Body of pancreas (tissue), 4 donors: ENCODE measurements at regions not wholly inside any gene's neighbourhood (a gene's known extent, or its start where the extent isn't known, plus 50 kb on each side); places are given as distances from the start of the nearest gene placed in this dataset.

Experiments
- ATAC-seq: fragments of 150-250 bp; one replicate; pipeline ENCODE4 v1.9.1; 2016
- DNase-seq, 4 donors: peaks; one replicate each; pipeline ENCODE4 v3.0.0-alpha.2; 2019
- H3K27ac ChIP-seq, 4 donors: fragments of 200-600 bp; sonication (generic); 1 replicate in 3 of 4; 2 replicates in 1 of 4; pipeline versions ENCODE4 v1.5.1 to v1.6.1; 2016 to 2019; ENCODE audit warnings: mild to moderate bottlenecking in 1 of 4, mixed read lengths in 1 of 4, moderate library complexity in 1 of 4
- H3K27me3 ChIP-seq, 2 donors: fragments of 200-600 bp; sonication (generic); one replicate each; pipeline ENCODE4 v1.6.0; 2016; ENCODE audit warnings: mild to moderate bottlenecking in 1 of 2
- H3K36me3 ChIP-seq, 2 donors: fragments of 200-600 bp; sonication (generic); replicated peaks in 1 of 2; 2 replicates each; pipeline ENCODE4 v1.5.1; 2016; ENCODE audit warnings: low read depth in 2 of 2; ENCODE audit not compliant: insufficient read depth in 1 of 2
- H3K4me1 ChIP-seq: fragments of 200-600 bp; sonication (generic); one replicate; pipeline ENCODE4 v1.6.0; 2016
- H3K4me3 ChIP-seq, 2 donors: fragments of 200-600 bp; sonication (generic); 1 replicate in 1 of 2; 2 replicates in 1 of 2; pipeline ENCODE4 v1.5.1; 2016 to 2019
- H3K9me3 ChIP-seq, 3 donors: fragments of 200-600 bp; sonication (generic); 1 replicate in 2 of 3; 2 replicates in 1 of 3; pipeline ENCODE4 v1.5.1; 2016
- CTCF ChIP-seq, 7 experiments: fragments of 450-650 bp in 4 of 7; fragments of 200-600 bp in 3 of 7; sonication (generic) in 3 of 7; IDR thresholded peaks; one replicate each; pipeline ENCODE4 v1.5.1; 2016 to 2019; ENCODE audit warnings: antibody characterized with exemption in 7 of 7
- POLR2A ChIP-seq, 3 donors: fragments of 450-650 bp; IDR thresholded peaks; one replicate each; pipeline ENCODE4 v1.6.1; 2016; ENCODE audit warnings: antibody characterized with exemption in 3 of 3, mild to moderate bottlenecking in 2 of 3
- WGBS, 2 donors: methylation state at CpG; one replicate each; pipeline ENCODE4 v1.1.5; 2017; 5-methylcytosine and 5-hydroxymethylcytosine counted together
- intact Hi-C: fragments of 100-400 bp; cut with DNase I; formaldehyde crosslinking; loops from one replicate; pipeline ENCODE4 v1.15.1; 2023

DNA sequence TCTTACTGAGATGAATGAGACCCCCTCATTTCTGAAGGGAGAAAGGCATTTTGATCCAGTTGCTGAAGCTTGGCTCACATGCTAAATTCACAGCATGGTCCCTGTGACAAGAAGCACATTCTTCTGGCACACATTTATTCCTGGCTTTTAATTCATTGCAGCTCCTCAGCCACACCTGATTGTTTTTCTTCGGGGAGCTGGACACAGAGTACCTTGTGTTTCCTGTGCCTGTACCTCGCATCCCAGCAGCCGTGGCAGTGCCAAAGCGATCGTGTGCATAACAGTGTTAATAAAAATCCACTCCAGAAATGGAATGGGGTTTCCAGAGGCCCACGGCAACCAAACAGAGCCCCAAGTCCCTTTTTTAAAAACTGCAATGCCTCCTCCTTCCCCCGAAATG is 615.3 kb upstream of the MGMT start:
- H3K36me3 ChIP-seq = no peaks in the 10 kb centered on the region
- no peaks in the 10 kb centered on the region for H3K9me3 ChIP-seq
- H3K27me3 ChIP-seq = no peaks in the 10 kb centered on the region
- H3K4me3 ChIP-seq = no peak overlapping the region
- TF ChIP-seq POLR2A (IDR thresholded peaks at IDR 0.05) (no peak), CTCF (IDR thresholded peaks at IDR 0.05) (no peak)
- ATAC-seq (no peak), DNase-seq (no peak)
- H3K4me1 ChIP-seq = peaks cover 19% of the 10 kb centered on the region
- intact Hi-C loops = no loop called here
- no peak overlapping the region for H3K27ac ChIP-seq
- 33 to 46% methylated on average over 7 of the region's 7 CpGs for WGBS, 2 donors

GRCh38 chr10:128852449-128852848 is 614.6 kb upstream of the MGMT start:
- 90 to 92% methylated on average over 11 of the region's 11 CpGs for WGBS, 2 donors

DNA sequence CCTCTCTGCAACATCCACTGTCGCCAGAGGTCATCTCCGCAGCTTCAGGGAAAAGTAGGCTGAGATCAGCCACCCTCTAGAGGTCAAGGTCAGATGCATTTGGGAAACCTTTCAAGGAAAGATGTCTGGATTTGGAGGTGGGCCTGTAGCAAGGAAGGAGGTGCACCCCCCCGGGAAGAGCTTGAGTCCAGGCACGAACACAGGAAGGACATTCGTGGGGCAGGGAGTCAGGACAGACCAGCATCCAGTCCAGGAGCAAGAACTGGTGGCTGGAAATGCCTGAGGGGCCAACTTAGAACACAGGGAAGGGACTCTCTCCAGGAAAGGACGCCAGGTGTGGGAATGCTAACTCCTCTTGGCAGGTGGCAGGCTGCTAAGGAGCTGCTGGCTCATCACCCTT is 614.1 kb upstream of the MGMT start:
- Histone ChIP-seq H3K27ac (no peak overlapping the region), H3K4me1 (peaks cover 19% of the 10 kb centered on the region), H3K36me3 (no peaks in the 10 kb centered on the region), H3K27me3 (no peaks in the 10 kb centered on the region), H3K4me3 (no peak overlapping the region), H3K9me3 (no peaks in the 10 kb centered on the region)
- DNase-seq (no peak), ATAC-seq (no peak)
- TF ChIP-seq CTCF (IDR thresholded peaks at IDR 0.05) (no peak), POLR2A (IDR thresholded peaks at IDR 0.05) (no peak)
- intact Hi-C loops = no loop called here
- 73 to 85% methylated on average over 6 of the region's 6 CpGs for WGBS, 2 donors

More at GRCh38 chr10:128852449-128852848, 614.6 kb upstream of the MGMT start:
- ATAC-seq (no peak), DNase-seq (no peak)
- no peak for TF ChIP-seq POLR2A (IDR thresholded peaks at IDR 0.05)
- TF ChIP-seq CTCF (IDR thresholded peaks at IDR 0.05) = no peak
- no peak overlapping the region for H3K27ac ChIP-seq
- no peaks in the 10 kb centered on the region for H3K9me3 ChIP-seq
- H3K36me3 ChIP-seq = no peaks in the 10 kb centered on the region
- no peaks in the 10 kb centered on the region for H3K27me3 ChIP-seq
- intact Hi-C loops = no loop called here
- no peak overlapping the region for H3K4me3 ChIP-seq
- H3K4me1 ChIP-seq = peaks cover 19% of the 10 kb centered on the region

DNA sequence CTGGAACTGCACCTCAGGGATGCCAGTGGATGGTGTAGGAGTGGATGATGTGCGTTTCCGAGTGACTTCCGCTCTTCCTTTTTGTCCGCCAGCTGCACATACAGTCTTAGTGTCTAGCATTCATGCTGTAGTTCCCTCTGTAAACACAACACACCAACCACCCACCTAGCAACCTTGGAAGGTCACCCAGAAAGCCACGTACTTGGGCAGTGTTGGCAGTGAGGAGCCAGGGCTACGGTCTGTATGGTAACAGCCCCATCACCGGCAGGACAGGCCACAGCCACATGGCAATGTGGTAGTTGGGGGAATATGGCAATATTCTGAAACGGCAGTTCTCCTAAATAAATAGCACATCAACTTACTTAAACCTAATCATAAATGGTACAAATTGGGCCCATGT is 613.5 kb upstream of the MGMT start:
- Histone ChIP-seq H3K36me3 (no peaks in the 10 kb centered on the region), H3K4me3 (no peak overlapping the region), H3K4me1 (peaks cover 19% of the 10 kb centered on the region), H3K27me3 (no peaks in the 10 kb centered on the region), H3K9me3 (no peaks in the 10 kb centered on the region), H3K27ac (no peak overlapping the region)
- DNase-seq (no peak), ATAC-seq (no peak)
- WGBS, 2 donors = 81 to 87% methylated on average over 8 of the region's 8 CpGs
- TF ChIP-seq CTCF (IDR thresholded peaks at IDR 0.05) (no peak), POLR2A (IDR thresholded peaks at IDR 0.05) (no peak)
- intact Hi-C loops = no loop called here

DNA sequence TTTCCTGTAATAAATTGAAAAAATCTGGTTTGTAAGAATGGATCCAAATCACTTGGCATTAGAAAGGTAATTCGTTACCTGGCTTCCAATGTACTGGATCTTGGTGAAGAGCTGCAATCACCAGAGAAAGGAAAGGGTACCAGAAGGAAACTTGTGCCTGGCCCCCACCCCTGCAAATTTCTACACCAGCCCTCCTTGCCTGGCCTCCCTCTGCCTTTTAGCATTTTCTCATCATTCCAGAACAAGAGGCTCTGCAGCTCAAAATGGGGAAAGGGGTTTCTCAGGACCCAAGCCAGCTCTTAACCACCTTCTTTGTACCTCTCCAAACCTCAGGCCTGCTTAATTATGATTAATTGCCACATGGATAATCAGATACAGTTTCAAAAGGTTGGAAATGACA is 612.8 kb upstream of the MGMT start:
- intact Hi-C loops = no loop called here
- Histone ChIP-seq H3K9me3 (no peaks in the 10 kb centered on the region), H3K4me1 (peaks cover 19% of the 10 kb centered on the region), H3K27me3 (no peaks in the 10 kb centered on the region), H3K27ac (peak overlapping the region in 1 of 4 donors; percentile 69), H3K36me3 (no peaks in the 10 kb centered on the region), H3K4me3 (no peak overlapping the region)
- TF ChIP-seq CTCF (IDR thresholded peaks at IDR 0.05) = no peak
- TF ChIP-seq POLR2A (IDR thresholded peaks at IDR 0.05) = no peak
- ATAC-seq (no peak), DNase-seq (no peak)
- 84 to 85% methylated on average over 1 of the region's 1 CpG for WGBS, 2 donors
